Endothelial cell of umbilical vein (primary cell): ENCODE measurements at regions not wholly inside any gene's neighbourhood (a gene's known extent, or its start where the extent isn't known, plus 50 kb on each side); places are given as distances from the start of the nearest gene placed in this dataset.

Experiments
- BruUV-seq: library from RNA; stranded (reverse); fragments of 400-500 nt; replicated peaks from 2 replicates; lab custom pipeline; 2021; lab: Mats Ljungman, UMichigan
- CTCF ChIA-PET: fragments of 300-600, 350-600 bp; sonication (Branson Sonifier 250); formaldehyde crosslinking; loops from one replicate; lab custom pipeline; 2021; ENCODE audit warnings: antibody characterized with exemption, inconsistent platforms; lab: Charles Lee
- POLR2A ChIA-PET: fragments of 300-600, 350-600 bp; sonication (Branson Sonifier 250); formaldehyde crosslinking; loops from one replicate; lab custom pipeline; 2021; ENCODE audit warnings: antibody characterized with exemption, inconsistent platforms; lab: Charles Lee
- DNase-seq: peaks from one replicate; pipeline ENCODE4 v3.0.0-alpha.2; 2011; ENCODE audit warnings: low read depth, low spot score
- FAIRE-seq: peaks from 2 replicates; lab custom pipeline; 2011; peaks lifted over from hg19 to GRCh38; lab: Jason Lieb, UNC
- H2AFZ ChIP-seq: 2 replicates; pipeline ENCODE4 v1.6.0; 2012; ENCODE audit warnings: low read depth, low read length, control low read depth, inconsistent platforms
- H3K27ac ChIP-seq: 2 replicates; pipeline ENCODE4 v1.5.1; 2011; ENCODE audit warnings: low read depth, mild to moderate bottlenecking, control low read depth, low read length, moderate library complexity; ENCODE audit not compliant: insufficient read depth
- H3K27me3 ChIP-seq, 2 experiments: 2 replicates each; pipeline versions ENCODE4 v1.6.0 to v1.6.1; 2011; ENCODE audit warnings: low read length in 2 of 2, mixed read lengths in 1 of 2; ENCODE audit not compliant: control insufficient read depth in 2 of 2, insufficient read depth in 2 of 2
- H3K36me3 ChIP-seq, 2 experiments: 2 replicates in 1 of 2; 3 replicates in 1 of 2; pipeline ENCODE4 v1.5.1; 2011; ENCODE audit warnings: low read length in 2 of 2, mild to moderate bottlenecking in 1 of 2, moderate library complexity in 1 of 2; ENCODE audit not compliant: control insufficient read depth in 2 of 2, insufficient read depth in 2 of 2; ENCODE audit errors: extremely low read depth in 1 of 2
- H3K4me1 ChIP-seq: 3 replicates; pipeline ENCODE4 v1.5.1; 2011; ENCODE audit warnings: mild to moderate bottlenecking, low read length; ENCODE audit not compliant: control insufficient read depth, insufficient read depth; ENCODE audit errors: extremely low read depth
- H3K4me2 ChIP-seq: 2 replicates; pipeline ENCODE4 v1.6.1; 2011; ENCODE audit warnings: low read length, control low read depth, mixed read lengths; ENCODE audit not compliant: insufficient read depth
- H3K4me3 ChIP-seq, 3 experiments: fragments of 200-600 bp in 1 of 3; sonication (generic), shearing (Covaris generic) in 1 of 3; replicated peaks in 1 of 3; 2 replicates each; pipeline ENCODE4 v1.5.1; 2011 to 2016; ENCODE audit warnings: control low read depth in 3 of 3, low read length in 3 of 3, mild to moderate bottlenecking in 2 of 3, inconsistent platforms in 1 of 3, low read depth in 1 of 3, moderate library complexity in 1 of 3; ENCODE audit not compliant: insufficient read depth in 1 of 3
- H3K79me2 ChIP-seq: 2 replicates; pipeline ENCODE4 v1.6.0; 2012; ENCODE audit warnings: low read length, inconsistent platforms; ENCODE audit not compliant: control insufficient read depth, insufficient read depth
- H3K9ac ChIP-seq: replicated peaks from 2 replicates; pipeline ENCODE3; 2011; ENCODE audit warnings: low read length, control low read depth; ENCODE audit not compliant: insufficient read depth; ENCODE audit errors: extremely low read depth
- H3K9me1 ChIP-seq: replicated peaks from 3 replicates; pipeline ENCODE4 v1.6.0; 2011; ENCODE audit warnings: mild to moderate bottlenecking, low read length; ENCODE audit not compliant: control insufficient read depth, insufficient read depth; ENCODE audit errors: extremely low read depth
- H3K9me3 ChIP-seq: replicated peaks from 2 replicates; pipeline ENCODE4 v1.5.1; 2012; ENCODE audit warnings: low read length, inconsistent platforms; ENCODE audit not compliant: control insufficient read depth, insufficient read depth
- H4K20me1 ChIP-seq: replicated peaks from 2 replicates; pipeline ENCODE3; 2011; ENCODE audit warnings: mild to moderate bottlenecking, low read length; ENCODE audit not compliant: control insufficient read depth, insufficient read depth; ENCODE audit errors: extremely low read depth
- CTCF ChIP-seq, 2 donors: IDR thresholded peaks; 1 replicate in 1 of 2; 2 replicates in 1 of 2; pipeline ENCODE4 v1.5.1; 2011; ENCODE audit warnings: low read length in 2 of 2, mild to moderate bottlenecking in 2 of 2, moderate library complexity in 2 of 2, control low read depth in 1 of 2, inconsistent platforms in 1 of 2, low read depth in 1 of 2; ENCODE audit not compliant: insufficient read depth in 1 of 2; ENCODE audit errors: extremely low read depth in 1 of 2
- EZH2 ChIP-seq: IDR thresholded peaks from 2 replicates; pipeline ENCODE4 v1.6.1; 2012; ENCODE audit warnings: borderline replicate concordance, low read depth, mild to moderate bottlenecking, moderate library complexity, low read length, inconsistent platforms; ENCODE audit not compliant: severe bottlenecking
- FOS ChIP-seq: IDR thresholded peaks from 2 replicates; pipeline ENCODE4 v1.6.1; 2011; ENCODE audit warnings: mild to moderate bottlenecking, low read length, moderate library complexity, borderline replicate concordance; ENCODE audit not compliant: insufficient read depth
- GATA2 ChIP-seq: IDR thresholded peaks from 2 replicates; pipeline ENCODE4 v1.7.0; 2011; ENCODE audit warnings: low read depth, mild to moderate bottlenecking, moderate library complexity, mixed read lengths, low read length; ENCODE audit not compliant: insufficient read length, insufficient read depth
- JUN ChIP-seq: IDR thresholded peaks from 2 replicates; pipeline ENCODE4 v1.6.1; 2011; ENCODE audit warnings: borderline replicate concordance, low read depth; ENCODE audit not compliant: insufficient read length, insufficient read depth
- MAX ChIP-seq: IDR thresholded peaks from 2 replicates; pipeline ENCODE4 v1.6.1; 2011; ENCODE audit not compliant: insufficient read depth, insufficient read length
- MYC ChIP-seq: IDR thresholded peaks from one replicate; pipeline ENCODE4 v1.6.1; 2011; ENCODE audit warnings: mild to moderate bottlenecking, low read depth, low read length
- POLR2A ChIP-seq: IDR thresholded peaks from 2 replicates; pipeline ENCODE4 v1.6.1; 2012; ENCODE audit warnings: low read depth, mild to moderate bottlenecking, control low read depth, low read length
- POLR2AphosphoS5 ChIP-seq: IDR thresholded peaks from 2 replicates; pipeline ENCODE4 v1.6.1; 2012; ENCODE audit warnings: low read depth, mild to moderate bottlenecking, control low read depth, low read length, moderate library complexity; ENCODE audit not compliant: insufficient read depth
- dilution Hi-C: fragments of 300-500 bp; cut with MboI; formaldehyde crosslinking; loops from one replicate; pipeline ENCODE4 v1.15.0; 2019; ENCODE audit warnings: low sequenced_read_pairs; ENCODE audit not compliant: extremely low pct_ligation_motif_present
- intact Hi-C: fragments of 100-400 bp; cut with micrococcal nuclease; formaldehyde crosslinking; loops from one replicate; pipeline ENCODE4 v1.10.0; 2022

GRCh38 chr18:51523671-51524070 lies 326.2 kb upstream of the MEX3C start:
- no peaks in the 10 kb centered on the region for H3K9me1 ChIP-seq
- no peak for TF ChIP-seq JUN
- TF ChIP-seq CTCF (IDR thresholded peaks at IDR 0.05; ENCODE audit: extremely low read depth in 1 of 2, insufficient read depth in 1 of 2, low read depth in 1 of 2, low read length in 2 of 2) = no peak
- no peak for TF ChIP-seq GATA2
- TF ChIP-seq FOS = no peak
- TF ChIP-seq MAX = no peak
- TF ChIP-seq POLR2AphosphoS5 = no peak
- TF ChIP-seq EZH2 = no peak
- no peak for TF ChIP-seq POLR2A
- no peak for TF ChIP-seq MYC
- no peaks in the 10 kb centered on the region for H3K36me3 ChIP-seq
- dilution Hi-C loops = no loop called here
- no peaks in the 10 kb centered on the region for H4K20me1 ChIP-seq
- no peak overlapping the region for H3K4me2 ChIP-seq
- ChIA-PET CTCF (no interaction called here), POLR2A (no interaction called here)
- peaks cover 4% of the 10 kb centered on the region for H3K9me3 ChIP-seq
- H3K4me1 ChIP-seq = no peaks in the 10 kb centered on the region
- intact Hi-C loops = no loop called here
- no TSS peak for BruUV-seq
- FAIRE-seq (no peak), DNase-seq (no peak)
- H3K79me2 ChIP-seq = no peaks in the 10 kb centered on the region
- H2AFZ ChIP-seq = no peak overlapping the region
- no peaks in the 10 kb centered on the region for H3K27me3 ChIP-seq
- H3K9ac ChIP-seq = no peak overlapping the region
- no peak overlapping the region for H3K27ac ChIP-seq
- no peak overlapping the region for H3K4me3 ChIP-seq
